ENCODE measurements at regions not wholly inside any gene's neighbourhood (a gene's known extent, or its start where the extent isn't known, plus 50 kb on each side); places are given as distances from the start of the nearest gene placed in this dataset.

- no peak for DNase-seq
These were observed 374.7 kb downstream of the TRIB2 start for GRCh38 chr2:13091455-13091854.

- no peak for DNase-seq
These were observed 375.2 kb downstream of the TRIB2 start for GRCh38 chr2:13091861-13092378.

GRCh38 chr2:13093416-13093991 lies 376.8 kb downstream of the TRIB2 start:
- DNase-seq = no peak

- no peak for DNase-seq
These were observed 385.8 kb downstream of the TRIB2 start for GRCh38 chr2:13102397-13103063.

DNA sequence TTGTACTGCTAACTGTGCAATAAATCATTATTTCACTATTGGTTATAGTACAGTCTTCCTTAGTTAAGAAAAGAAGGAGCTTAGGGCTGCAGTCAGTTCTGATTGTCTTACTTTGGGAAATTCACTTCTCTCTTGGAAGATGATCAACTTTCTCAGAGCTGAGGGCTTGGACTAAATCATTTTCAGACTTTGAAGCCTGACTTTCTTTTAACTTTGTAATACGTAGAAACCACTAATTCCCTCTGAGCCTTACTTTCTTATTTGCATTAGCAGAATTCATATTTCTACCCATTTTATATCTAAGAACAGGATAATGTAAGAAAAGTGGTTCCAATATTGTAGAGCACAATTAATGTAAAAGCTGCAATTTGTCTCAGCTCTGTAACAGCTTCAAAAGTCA lies 386.4 kb downstream of the TRIB2 start:
- DNase-seq = no peak

DNA sequence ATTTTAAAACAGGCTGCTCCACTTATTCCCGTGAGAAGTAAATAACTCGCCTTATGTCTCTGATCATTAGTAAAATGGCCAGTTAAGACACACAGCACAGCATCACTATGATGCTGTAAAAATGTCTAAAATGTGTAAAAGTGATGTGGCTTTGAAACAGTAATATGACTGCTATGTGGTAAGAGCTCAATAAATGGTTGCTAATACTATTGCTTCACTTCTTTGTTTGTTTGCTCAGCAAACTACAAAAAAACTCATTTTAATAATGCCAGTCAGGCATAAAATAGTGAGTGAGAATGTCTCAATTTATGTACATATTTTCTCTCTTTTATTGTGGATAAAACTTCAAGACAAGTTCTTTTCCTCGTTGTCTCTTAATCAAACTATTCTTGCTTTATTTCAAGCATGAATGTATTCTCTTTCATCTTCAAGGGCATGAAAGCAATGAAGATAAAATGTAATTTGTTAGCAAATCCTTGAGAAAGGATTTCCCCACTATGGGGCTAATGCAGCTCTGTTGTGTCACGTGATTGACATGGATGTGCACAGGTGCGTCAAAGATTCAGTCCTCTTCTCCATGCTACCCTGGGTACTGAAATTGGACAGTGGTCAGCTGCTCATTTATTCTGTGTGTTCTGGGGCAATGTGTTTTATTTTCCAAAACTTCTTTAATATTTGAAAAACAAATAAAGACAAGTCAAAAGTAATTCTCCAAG lies 387.2 kb downstream of the TRIB2 start:
- no peak for DNase-seq

DNA sequence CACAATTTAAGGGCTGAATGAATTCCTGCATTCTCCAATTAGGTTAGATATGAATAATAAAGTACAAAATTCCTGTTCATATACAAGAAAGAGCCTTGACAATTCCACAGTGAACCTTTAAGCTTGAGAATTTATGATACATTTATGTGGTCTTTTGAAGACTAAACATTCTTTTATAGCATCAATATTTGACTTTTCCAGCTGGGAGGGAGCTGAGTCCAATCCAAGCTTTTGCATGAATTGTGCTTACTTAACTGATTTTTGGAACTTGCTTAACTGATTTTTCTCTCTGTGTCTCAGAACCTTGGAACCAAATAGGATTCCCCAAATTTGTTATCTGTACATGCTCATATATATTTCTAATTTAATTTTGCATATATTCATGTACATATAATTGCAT lies 388.0 kb downstream of the TRIB2 start:
- no peak for DNase-seq

DNA sequence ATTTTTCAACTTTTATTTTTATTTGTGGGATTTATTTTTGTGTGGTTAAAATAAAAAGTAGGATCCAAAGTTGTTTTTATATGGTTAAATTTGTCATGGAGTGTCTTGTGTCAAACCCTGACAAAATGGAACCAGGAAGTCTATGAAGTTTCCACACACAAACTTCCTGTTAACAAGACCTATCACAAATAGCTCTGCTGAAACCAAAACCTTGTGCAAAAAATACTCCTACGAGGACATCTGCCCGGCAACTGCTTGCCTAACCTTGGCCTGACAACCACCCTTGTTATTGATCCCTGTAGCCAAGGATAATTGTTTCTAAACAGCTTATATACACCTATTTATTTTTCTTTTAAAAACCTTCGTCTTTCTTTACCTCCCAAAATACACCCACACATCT lies 389.6 kb downstream of the TRIB2 start:
- DNase-seq = no peak

DNA sequence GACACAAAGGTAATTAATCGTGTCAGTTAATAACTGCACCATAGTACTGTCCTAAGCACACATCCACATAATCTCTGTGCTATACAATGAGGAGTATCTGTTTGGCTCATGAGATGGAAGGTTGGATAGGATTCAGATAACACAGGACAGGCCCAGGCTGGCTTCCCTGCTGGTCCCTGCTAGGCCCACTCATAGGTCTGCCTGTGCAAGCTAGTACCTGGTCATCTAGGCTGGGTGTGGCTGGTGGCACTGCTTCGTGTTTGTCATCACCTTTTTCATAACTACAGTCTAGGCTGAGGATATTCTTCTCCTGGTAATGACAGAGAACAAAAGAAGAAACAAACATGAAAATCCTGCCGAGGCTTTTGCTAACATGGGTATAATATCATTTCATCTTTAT lies 392.8 kb downstream of the TRIB2 start:
- no peak for DNase-seq

GRCh38 chr2:13110825-13111224 lies 394.1 kb downstream of the TRIB2 start:
- DNase-seq = no peak

GRCh38 chr2:13113002-13113401 lies 396.3 kb downstream of the TRIB2 start:
- DNase-seq = no peak

DNA sequence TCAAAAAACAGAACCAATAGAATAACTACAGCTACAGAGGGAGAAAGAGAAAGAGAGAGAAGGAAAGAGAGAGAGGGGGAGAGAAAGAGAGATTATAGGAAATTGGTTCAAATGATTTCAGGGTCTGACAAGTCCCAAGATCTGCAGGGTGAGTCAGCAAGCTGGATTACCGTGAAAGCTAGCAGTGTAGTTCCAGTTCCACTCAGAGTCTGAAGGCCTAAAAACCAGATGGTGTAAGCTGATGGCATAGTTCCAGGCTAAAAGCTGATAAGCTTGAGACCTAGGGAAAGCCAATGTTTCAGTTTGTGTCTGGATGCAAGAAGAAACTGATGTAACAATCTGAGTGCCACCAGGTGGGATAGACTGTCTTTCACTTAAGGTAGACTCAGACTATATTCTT lies 397.7 kb downstream of the TRIB2 start:
- DNase-seq = no peak

DNA sequence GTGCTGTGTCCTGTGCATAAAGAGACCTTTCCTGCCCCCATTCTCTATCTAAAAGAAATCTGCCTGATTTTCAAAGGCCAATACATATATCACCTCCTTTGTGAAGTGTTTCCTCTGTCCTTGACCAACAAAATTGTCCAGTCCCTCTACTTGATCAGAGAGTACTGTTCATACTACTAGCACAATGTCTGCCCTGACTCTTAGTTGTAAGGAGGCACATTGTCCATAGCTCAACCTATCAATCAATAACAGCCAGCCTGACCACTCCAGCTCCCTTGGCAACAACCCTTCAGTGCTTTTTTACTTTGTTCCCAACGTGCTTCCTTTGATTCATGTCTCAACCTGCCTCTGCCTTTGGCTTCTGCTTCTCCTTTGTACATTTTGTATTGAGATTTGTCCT lies 398.9 kb downstream of the TRIB2 start:
- DNase-seq = no peak

- DNase-seq = no peak
These were observed 404.4 kb downstream of the TRIB2 start for GRCh38 chr2:13121096-13121495.

DNA sequence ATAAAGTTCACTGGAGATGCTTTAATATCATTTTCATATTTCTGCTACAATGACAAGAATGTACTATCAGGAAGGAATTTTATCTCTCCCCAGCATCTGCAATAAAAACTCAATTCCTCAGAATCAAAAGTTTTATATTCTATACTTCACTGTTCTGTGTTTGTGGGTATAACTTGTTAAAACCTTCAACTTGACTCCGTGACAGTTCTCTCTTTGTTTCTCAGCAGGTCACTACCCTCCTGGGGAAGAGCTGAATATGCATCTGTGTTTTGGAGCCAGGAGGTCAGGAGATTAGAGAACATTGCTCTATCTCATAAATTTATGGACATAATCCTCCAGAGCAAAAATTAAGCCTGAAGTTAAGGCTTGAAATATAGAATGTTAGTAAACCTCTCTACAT lies 411.4 kb downstream of the TRIB2 start:
- DNase-seq = no peak

DNA sequence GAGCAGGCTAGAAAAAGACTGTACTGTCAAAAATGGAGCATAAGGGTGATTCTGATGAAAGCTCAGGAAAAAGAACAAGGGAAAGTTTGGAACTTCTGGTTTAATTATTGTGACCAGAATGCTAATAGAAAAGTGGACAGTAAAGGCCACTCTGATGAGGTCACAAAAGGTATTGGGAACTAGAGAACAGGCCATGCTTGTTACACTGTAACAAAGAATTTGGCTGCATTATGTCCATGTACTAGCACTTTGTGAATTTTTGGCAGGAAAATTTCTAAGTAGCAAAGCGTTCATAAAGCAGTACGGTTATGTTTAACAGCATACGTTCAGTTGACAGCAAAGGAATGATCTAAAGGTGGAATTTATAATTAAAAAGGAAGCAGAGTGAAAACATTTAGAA lies 418.6 kb downstream of the TRIB2 start:
- DNase-seq = no peak

DNA sequence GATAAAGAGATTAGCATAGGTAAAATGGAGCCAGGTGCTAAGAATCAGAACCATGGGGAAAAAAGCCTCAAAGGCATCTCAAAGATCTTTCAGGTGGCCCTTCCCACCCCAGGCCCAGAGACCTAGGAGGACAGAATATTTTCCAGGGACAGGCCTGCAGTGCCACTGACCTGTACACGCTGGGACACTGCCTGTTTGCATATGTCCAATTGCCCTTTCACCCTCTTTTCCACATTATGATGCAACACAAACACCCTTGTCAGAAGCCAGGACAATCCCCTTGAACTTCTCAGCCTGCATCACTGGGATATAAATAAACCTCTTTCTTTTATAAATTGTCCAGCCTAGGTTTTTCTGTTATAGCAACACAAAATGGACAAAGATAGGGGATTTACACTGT lies 419.1 kb downstream of the TRIB2 start:
- DNase-seq = no peak

DNA sequence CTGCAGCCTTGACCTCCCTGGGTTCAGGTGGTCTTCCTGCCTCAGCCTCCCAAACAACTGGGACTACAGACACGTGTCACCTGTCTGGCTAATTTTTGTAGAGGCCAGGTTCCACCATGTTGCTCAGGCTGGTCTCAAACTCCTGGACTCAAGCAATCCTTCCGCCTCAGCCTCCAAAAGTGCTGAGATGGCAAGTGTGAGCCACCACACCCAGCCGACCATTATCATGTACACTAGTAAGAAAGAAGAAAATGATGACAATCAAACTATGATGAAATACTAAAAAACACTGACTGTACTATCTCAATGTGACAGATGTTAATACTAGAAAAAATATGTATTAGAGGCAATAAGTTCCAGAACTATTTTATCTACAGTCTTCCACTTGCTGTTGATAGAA lies 420.9 kb downstream of the TRIB2 start:
- DNase-seq = no peak

- DNase-seq = no peak
These were observed 424.6 kb downstream of the TRIB2 start for GRCh38 chr2:13141315-13141714.

- DNase-seq = no peak
These were observed 426.7 kb downstream of the TRIB2 start for GRCh38 chr2:13143451-13143850.

DNA sequence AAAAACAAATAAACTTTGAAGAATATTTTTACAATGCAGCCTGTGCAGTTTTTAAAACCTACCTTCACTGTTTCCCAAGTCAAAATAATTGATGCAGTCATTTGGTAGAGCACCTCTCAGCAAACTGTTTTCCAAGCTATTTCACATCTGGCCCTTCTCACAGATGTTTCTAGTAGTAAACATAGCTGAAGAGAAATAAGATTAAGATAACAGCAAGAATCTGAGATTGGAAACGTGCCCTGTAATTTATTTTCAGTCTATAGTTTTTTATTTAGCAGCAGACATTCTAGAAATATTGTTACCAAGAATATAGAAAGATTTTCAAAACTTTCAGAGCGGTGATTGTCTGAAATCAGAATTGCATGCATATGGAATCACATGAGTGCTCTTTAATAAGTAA lies 440.2 kb downstream of the TRIB2 start:
- DNase-seq = no peak

- DNase-seq = no peak
These were observed 441.7 kb downstream of the TRIB2 start for GRCh38 chr2:13158466-13158865.

GRCh38 chr2:13180729-13181128 lies 464.0 kb downstream of the TRIB2 start:
- DNase-seq = no peak

All from nucleus accumbens (tissue), 56 donors.